ENCODE measurements at regions not wholly inside any gene's neighbourhood (a gene's known extent, or its start where the extent isn't known, plus 50 kb on each side); places are given as distances from the start of the nearest gene placed in this dataset.

DNA sequence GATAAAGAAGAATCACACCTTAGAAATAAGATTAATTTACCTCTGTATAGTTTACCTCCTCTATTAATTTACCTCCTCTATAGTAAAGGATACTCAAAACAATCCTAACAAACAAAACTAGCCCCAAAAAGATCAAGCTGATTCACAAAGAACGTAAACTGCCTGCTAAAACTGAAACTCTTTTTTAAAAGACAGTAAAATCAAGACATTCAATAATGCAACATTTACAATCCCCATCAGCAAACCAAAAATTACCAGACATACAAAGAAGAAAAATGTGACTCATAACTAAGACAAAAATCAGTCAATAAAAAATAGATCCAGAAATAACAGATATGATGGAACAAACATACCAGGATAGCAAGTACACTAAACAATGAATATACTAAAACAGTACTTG, 215.7 kb downstream of the ZEB2 start:
- H3K4me3 ChIP-seq (ENCODE audit: low read depth, low read length) = no peak overlapping the region
- TF ChIP-seq, protein P1, sequence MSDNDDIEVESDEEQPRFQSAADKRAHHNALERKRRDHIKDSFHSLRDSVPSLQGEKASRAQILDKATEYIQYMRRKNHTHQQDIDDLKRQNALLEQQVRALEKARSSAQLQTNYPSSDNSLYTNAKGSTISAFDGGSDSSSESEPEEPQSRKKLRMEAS (IDR thresholded peaks at IDR 0.05; ENCODE audit: low read depth, low read length) = no peak
- no peak for TF ChIP-seq POLR2A (IDR thresholded peaks at IDR 0.05; ENCODE audit: extremely low read depth, insufficient read length)
- no peak for TF ChIP-seq MYC (IDR thresholded peaks at IDR 0.05; ENCODE audit: low read depth, low read length)
- no peak for TF ChIP-seq CTCF (IDR thresholded peaks at IDR 0.05; ENCODE audit: low read depth, low read length)
- no peak for DNase-seq (ENCODE audit: low read depth)

- DNase-seq (ENCODE audit: low read depth) = no peak
- TF ChIP-seq MYC (IDR thresholded peaks at IDR 0.05; ENCODE audit: low read depth, low read length) (no peak), POLR2A (IDR thresholded peaks at IDR 0.05; ENCODE audit: extremely low read depth, insufficient read length) (no peak), CTCF (IDR thresholded peaks at IDR 0.05; ENCODE audit: low read depth, low read length) (no peak)
- TF ChIP-seq, protein P1 (IDR thresholded peaks at IDR 0.05; ENCODE audit: low read depth, low read length) = no peak
- H3K4me3 ChIP-seq (ENCODE audit: low read depth, low read length) = no peak overlapping the region
Observed at GRCh38 chr2:144300632-144301031, 219.3 kb downstream of the ZEB2 start.

DNA sequence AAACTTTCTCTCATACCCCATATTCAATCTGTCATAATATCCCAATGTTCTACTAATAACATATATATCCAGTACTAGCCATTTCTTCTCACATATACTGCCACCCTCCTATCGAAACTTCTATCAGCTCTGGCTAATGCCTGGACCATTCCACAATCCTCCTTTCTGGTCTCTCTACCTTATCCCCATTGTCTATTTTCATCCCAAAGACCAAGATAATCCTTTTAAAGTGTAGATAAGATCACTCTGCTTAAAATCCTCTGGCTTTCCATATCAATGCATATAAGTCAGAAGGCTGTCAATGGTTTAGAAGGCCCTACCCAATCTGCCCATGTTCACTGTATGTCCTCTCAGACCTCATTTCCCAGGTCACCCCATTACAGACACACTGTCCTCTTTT, 229.6 kb downstream of the ZEB2 start:
- TF ChIP-seq CTCF (IDR thresholded peaks at IDR 0.05; ENCODE audit: low read depth, low read length) (no peak), MYC (IDR thresholded peaks at IDR 0.05; ENCODE audit: low read depth, low read length) (no peak), POLR2A (IDR thresholded peaks at IDR 0.05; ENCODE audit: extremely low read depth, insufficient read length) (no peak)
- TF ChIP-seq, protein P1 (IDR thresholded peaks at IDR 0.05; ENCODE audit: low read depth, low read length) = no peak
- no peak overlapping the region for H3K4me3 ChIP-seq (ENCODE audit: low read depth, low read length)
- DNase-seq (ENCODE audit: low read depth) = no peak

GRCh38 chr2:144288438-144288837, 231.5 kb downstream of the ZEB2 start:
- TF ChIP-seq CTCF (IDR thresholded peaks at IDR 0.05; ENCODE audit: low read depth, low read length) (no peak), MYC (IDR thresholded peaks at IDR 0.05; ENCODE audit: low read depth, low read length) (no peak), POLR2A (IDR thresholded peaks at IDR 0.05; ENCODE audit: extremely low read depth, insufficient read length) (no peak)
- TF ChIP-seq, protein P1 (IDR thresholded peaks at IDR 0.05; ENCODE audit: low read depth, low read length) = no peak
- no peak for DNase-seq (ENCODE audit: low read depth)
- H3K4me3 ChIP-seq (ENCODE audit: low read depth, low read length) = no peak overlapping the region

- H3K4me3 ChIP-seq (ENCODE audit: low read depth, low read length) = no peak overlapping the region
- DNase-seq (ENCODE audit: low read depth) = no peak
- TF ChIP-seq POLR2A (IDR thresholded peaks at IDR 0.05; ENCODE audit: extremely low read depth, insufficient read length) = no peak
Observed at GRCh38 chr2:144285324-144285723, 234.6 kb downstream of the ZEB2 start.

- DNase-seq (ENCODE audit: low read depth) = no peak
- TF ChIP-seq, protein P1 (IDR thresholded peaks at IDR 0.05; ENCODE audit: low read depth, low read length) = no peak
- TF ChIP-seq POLR2A (IDR thresholded peaks at IDR 0.05; ENCODE audit: extremely low read depth, insufficient read length) = no peak
- no peak for TF ChIP-seq MYC (IDR thresholded peaks at IDR 0.05; ENCODE audit: low read depth, low read length)
- no peak overlapping the region for H3K4me3 ChIP-seq (ENCODE audit: low read depth, low read length)
Observed at GRCh38 chr2:144281476-144281875, 238.4 kb downstream of the ZEB2 start.

DNA sequence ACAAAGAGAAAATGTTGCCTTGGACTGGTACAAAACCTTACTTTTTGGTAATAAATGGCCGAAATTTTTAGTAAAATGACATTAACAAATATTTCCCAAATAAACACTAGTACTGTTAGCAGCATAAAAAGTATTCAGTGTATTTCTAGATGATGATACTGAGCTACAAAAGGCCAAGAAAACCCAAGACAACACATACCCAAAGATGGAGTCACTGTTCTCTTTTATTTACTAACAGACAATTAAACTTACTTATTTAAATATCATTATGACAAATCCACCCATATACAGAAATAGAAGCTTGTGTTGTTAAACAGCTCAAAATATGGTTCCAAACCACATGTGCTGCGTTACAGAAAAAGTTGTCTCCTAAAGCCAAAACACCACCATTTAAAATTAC, 239.9 kb downstream of the ZEB2 start:
- no peak overlapping the region for H3K4me3 ChIP-seq (ENCODE audit: low read depth, low read length)
- no peak for TF ChIP-seq CTCF (IDR thresholded peaks at IDR 0.05; ENCODE audit: low read depth, low read length)
- no peak for TF ChIP-seq POLR2A (IDR thresholded peaks at IDR 0.05; ENCODE audit: extremely low read depth, insufficient read length)
- no peak for TF ChIP-seq MYC (IDR thresholded peaks at IDR 0.05; ENCODE audit: low read depth, low read length)
- TF ChIP-seq, protein P1 (IDR thresholded peaks at IDR 0.05; ENCODE audit: low read depth, low read length) = no peak
- no peak for DNase-seq (ENCODE audit: low read depth)
